HepG2 (cell line): ENCODE measurements at regions not wholly inside any gene's neighbourhood (a gene's known extent, or its start where the extent isn't known, plus 50 kb on each side); places are given as distances from the start of the nearest gene placed in this dataset.

Source experiments
- ATAC-seq: fragments of 200-7000 bp; cut with Tn5 transposase; 3 replicates; pipeline ENCODE4 v1.9.1; 2020; ENCODE audit warnings: mild to moderate bottlenecking, moderate library complexity
- BruUV-seq: library from RNA; stranded (reverse); fragments of 400-500 nt; replicated peaks from 2 replicates; lab custom pipeline; 2021; lab: Mats Ljungman, UMichigan
- CTCF ChIA-PET: fragments of 300-600 bp; formaldehyde crosslinking; extraction: SDS; loops from one replicate; lab custom pipeline; 2021; ENCODE audit warnings: low total read pairs, inconsistent platforms, low intra/inter-chr PET ratio; lab: Yijun Ruan, JAX
- POLR2A ChIA-PET: fragments of 350-600 bp; sonication (Branson Sonifier 250); formaldehyde crosslinking; loops from one replicate; lab custom pipeline; 2020; ENCODE audit warnings: antibody characterized with exemption, inconsistent platforms; lab: Yijun Ruan, JAX
- DNase-seq: peaks from one replicate; pipeline ENCODE4 v3.0.0-alpha.2; 2015; ENCODE audit warnings: low spot score
- FAIRE-seq: peaks from 3 replicates; lab custom pipeline; 2011; peaks lifted over from hg19 to GRCh38; lab: Jason Lieb, UNC
- H2AFZ ChIP-seq: one replicate; pipeline ENCODE4 v1.6.1; 2011; ENCODE audit warnings: low read length, inconsistent platforms
- H3K27ac ChIP-seq: fragments of 300-600 bp; 3 replicates; pipeline ENCODE4 v1.8.0; 2011; ENCODE audit warnings: mixed run types, mild to moderate bottlenecking, mixed read lengths, low read length, inconsistent platforms; ENCODE audit not compliant: insufficient read depth; ENCODE audit errors: extremely low read length
- H3K27me3 ChIP-seq, 2 experiments: fragments of 200-600 bp in 1 of 2; 2 replicates in 1 of 2; 3 replicates in 1 of 2; pipeline versions ENCODE4 v1.6.0 to v1.8.0; 2011; ENCODE audit warnings: low read length in 2 of 2, mild to moderate bottlenecking in 2 of 2, moderate library complexity in 2 of 2, inconsistent platforms in 1 of 2; ENCODE audit not compliant: insufficient read depth in 2 of 2, control insufficient read depth in 1 of 2
- H3K36me3 ChIP-seq, 2 experiments: fragments of 200-600 bp in 1 of 2; replicated peaks in 1 of 2; 2 replicates in 1 of 2; 3 replicates in 1 of 2; pipeline versions ENCODE4 v1.5.1 to v1.8.0; 2011; ENCODE audit warnings: low read length in 2 of 2, inconsistent platforms in 1 of 2; ENCODE audit not compliant: insufficient read depth in 2 of 2, control insufficient read depth in 1 of 2
- H3K4me1 ChIP-seq: 2 replicates; pipeline ENCODE4 v1.5.1; 2012; ENCODE audit warnings: low read length, inconsistent platforms; ENCODE audit not compliant: insufficient read depth
- H3K4me2 ChIP-seq: 2 replicates; pipeline ENCODE4 v1.6.0; 2011; ENCODE audit warnings: low read depth, low read length, inconsistent platforms
- H3K4me3 ChIP-seq, 3 experiments: fragments of 200-600 bp in 1 of 3; sonication (generic), shearing (Covaris generic) in 1 of 3; replicated peaks in 1 of 3; 2 replicates each; pipeline ENCODE4 v1.5.1; 2011 to 2016; ENCODE audit warnings: low read length in 3 of 3, inconsistent platforms in 2 of 3, low read depth in 2 of 3, mild to moderate bottlenecking in 2 of 3, control low read depth in 1 of 3, mixed read lengths in 1 of 3; ENCODE audit not compliant: insufficient read depth in 1 of 3
- H3K79me2 ChIP-seq: one replicate; pipeline ENCODE4 v1.6.1; 2011; ENCODE audit warnings: low read length, inconsistent platforms; ENCODE audit not compliant: insufficient read depth
- H3K9ac ChIP-seq: 2 replicates; pipeline ENCODE4 v1.6.0; 2011; ENCODE audit warnings: mild to moderate bottlenecking, low read depth, low read length, inconsistent platforms; ENCODE audit not compliant: insufficient read depth
- H3K9me3 ChIP-seq: 2 replicates; pipeline ENCODE4 v1.5.1; 2012; ENCODE audit warnings: mild to moderate bottlenecking, low read length
- H4K20me1 ChIP-seq: 2 replicates; pipeline ENCODE4 v1.6.0; 2011; ENCODE audit warnings: inconsistent platforms, mild to moderate bottlenecking, low read length, moderate library complexity; ENCODE audit not compliant: insufficient read depth
- ARID3A ChIP-seq: IDR thresholded peaks from 2 replicates; pipeline ENCODE4 v1.6.1; 2012; ENCODE audit warnings: low read depth, low read length, improper control_type of control experiment
- LCORL ChIP-seq, 2 experiments: fragments of 450-650 bp in 1 of 2; sonication (generic) in 1 of 2; formaldehyde crosslinking in 1 of 2; IDR thresholded peaks; 2 replicates each; pipeline versions ENCODE4 v1.5.0 to v1.6.1; 2017 to 2020; ENCODE audit warnings: antibody characterized with exemption in 1 of 2, missing genetic modification reagents in 1 of 2
- MZF1 ChIP-seq: sonication (generic); formaldehyde crosslinking; IDR thresholded peaks from 2 replicates; pipeline ENCODE4 v1.8.1; 2023; ENCODE audit warnings: mild to moderate bottlenecking, missing genetic modification reagents, borderline replicate concordance
- TCF7 ChIP-seq: sonication (generic); IDR thresholded peaks from 2 replicates; pipeline ENCODE4 v1.6.1; 2016; ENCODE audit warnings: antibody characterized with exemption, low read depth
- USF2 ChIP-seq, 2 experiments: sonication (generic) in 1 of 2; formaldehyde crosslinking in 1 of 2; IDR thresholded peaks; 2 replicates each; pipeline versions ENCODE4 v1.5.1 to v1.6.1; 2011 to 2020; ENCODE audit warnings: borderline replicate concordance in 1 of 2, low read depth in 1 of 2, low read length in 1 of 2, mild to moderate bottlenecking in 1 of 2, missing genetic modification reagents in 1 of 2, moderate library complexity in 1 of 2
- ZBTB7B ChIP-seq: sonication (generic); formaldehyde crosslinking; IDR thresholded peaks from 2 replicates; pipeline ENCODE4 v1.4.0; 2020; ENCODE audit warnings: missing genetic modification reagents
- WGBS: methylation state at CpG from one replicate; pipeline ENCODE4 v1.1.6; 2017; ENCODE audit warnings: low lambda C conversion rate; 5-methylcytosine and 5-hydroxymethylcytosine counted together
- in situ Hi-C: cut with HindIII; loops from 2 replicates; pipeline ENCODE4 v1.10.0; 2017; ENCODE audit warnings: low pct_unique_long_range_greater_than_20kb; ENCODE audit not compliant: extremely low pct_ligation_motif_present
- intact Hi-C: fragments of 100-400 bp; cut with micrococcal nuclease; formaldehyde crosslinking; loops from one replicate; pipeline ENCODE4 v1.10.0; 2022; ENCODE audit not compliant: unreplicated experiment

- TF ChIP-seq USF2 (IDR thresholded peaks at IDR 0.05; ENCODE audit: low read depth, low read length) = no peak
- no peak for TF ChIP-seq USF2 (CRISPR knock-in tag; IDR thresholded peaks at IDR 0.05; ENCODE audit: borderline replicate concordance)
- no peak for TF ChIP-seq MZF1 (CRISPR knock-in tag)
- no peak for TF ChIP-seq ARID3A
- no peak for TF ChIP-seq TCF7
Observed at GRCh38 chr2:2942906-2943305, 434.7 kb downstream of the EIPR1 start (continued).

GRCh38 chr2:2942225-2942624 lies 435.4 kb downstream of the EIPR1 start:
- no peak overlapping the region for H3K27ac ChIP-seq
- intact Hi-C loops = no loop called here
- TF ChIP-seq ZBTB7B (CRISPR knock-in tag) = no peak
- TF ChIP-seq LCORL (IDR thresholded peaks at IDR 0.05) = peak; percentile 86
- no peak for TF ChIP-seq LCORL (CRISPR knock-in tag; IDR thresholded peaks at IDR 0.05)
- in situ Hi-C loops = no loop called here
- H3K4me3 ChIP-seq = no peak overlapping the region
- no peak overlapping the region for H3K4me2 ChIP-seq
- H3K79me2 ChIP-seq = no peaks in the 10 kb centered on the region
- CTCF ChIA-PET = no interaction called here
- no peaks in the 10 kb centered on the region for H3K9me3 ChIP-seq
- no peaks in the 10 kb centered on the region for H3K36me3 ChIP-seq
- DNase-seq (no peak), ATAC-seq (no peak), FAIRE-seq (no peak)
- POLR2A ChIA-PET = no interaction called here
- H2AFZ ChIP-seq = no peak overlapping the region
- H3K27me3 ChIP-seq = 0 out of 5 replicates have a peak, but pooled peaks cover 0 to 12% of the 10 kb centered on the region in 2 experiments
- H3K4me1 ChIP-seq = peaks cover 8% of the 10 kb centered on the region; the same call in 1 of the 2 replicates
- H4K20me1 ChIP-seq = no peaks in the 10 kb centered on the region
- WGBS = 63% methylated on average over 5 of the region's 5 CpGs
- H3K9ac ChIP-seq = no peak overlapping the region
- no TSS peak for BruUV-seq
